ENCODE measurements at regions not wholly inside any gene's neighbourhood (a gene's known extent, or its start where the extent isn't known, plus 50 kb on each side); places are given as distances from the start of the nearest gene placed in this dataset.

GRCh38 chr16:5671421-5671820 is 573.8 kb upstream of the EEF2KMT start:
- H3K27ac ChIP-seq, result no peak overlapping the region
- H3K4me3 ChIP-seq, result no peak overlapping the region
- intact Hi-C loops (cut with DNase I), result no loop called here
- DNase-seq, result no peak
- WGBS, 4 donors, result 67 to 70% (median 69%) methylated on average over 2 of the region's 2 CpGs
- no peak for ATAC-seq
- no peaks in the 10 kb centered on the region for H3K4me1 ChIP-seq
- no peaks in the 10 kb centered on the region for H3K36me3 ChIP-seq
- H3K27me3 ChIP-seq, result peaks cover 0 to 7% (median 0%) of the 10 kb centered on the region in 9 donors
- no peak for TF ChIP-seq POLR2A (IDR thresholded peaks at IDR 0.05)
- TF ChIP-seq, protein P1, sequence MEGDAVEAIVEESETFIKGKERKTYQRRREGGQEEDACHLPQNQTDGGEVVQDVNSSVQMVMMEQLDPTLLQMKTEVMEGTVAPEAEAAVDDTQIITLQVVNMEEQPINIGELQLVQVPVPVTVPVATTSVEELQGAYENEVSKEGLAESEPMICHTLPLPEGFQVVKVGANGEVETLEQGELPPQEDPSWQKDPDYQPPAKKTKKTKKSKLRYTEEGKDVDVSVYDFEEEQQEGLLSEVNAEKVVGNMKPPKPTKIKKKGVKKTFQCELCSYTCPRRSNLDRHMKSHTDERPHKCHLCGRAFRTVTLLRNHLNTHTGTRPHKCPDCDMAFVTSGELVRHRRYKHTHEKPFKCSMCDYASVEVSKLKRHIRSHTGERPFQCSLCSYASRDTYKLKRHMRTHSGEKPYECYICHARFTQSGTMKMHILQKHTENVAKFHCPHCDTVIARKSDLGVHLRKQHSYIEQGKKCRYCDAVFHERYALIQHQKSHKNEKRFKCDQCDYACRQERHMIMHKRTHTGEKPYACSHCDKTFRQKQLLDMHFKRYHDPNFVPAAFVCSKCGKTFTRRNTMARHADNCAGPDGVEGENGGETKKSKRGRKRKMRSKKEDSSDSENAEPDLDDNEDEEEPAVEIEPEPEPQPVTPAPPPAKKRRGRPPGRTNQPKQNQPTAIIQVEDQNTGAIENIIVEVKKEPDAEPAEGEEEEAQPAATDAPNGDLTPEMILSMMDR (IDR thresholded peaks at IDR 0.05), result no peak
- H3K9me3 ChIP-seq, result peaks cover 0 to 4% (median 0%) of the 10 kb centered on the region in 12 donors

- no peak for TF ChIP-seq POLR2A (IDR thresholded peaks at IDR 0.05)
- TF ChIP-seq, protein P1 (IDR thresholded peaks at IDR 0.05), result no peak
- no peaks in the 10 kb centered on the region for H3K36me3 ChIP-seq
- H3K4me1 ChIP-seq, result no peaks in the 10 kb centered on the region
- intact Hi-C loops (cut with DNase I), result no loop called here
- peaks cover 0 to 7% (median 0%) of the 10 kb centered on the region in 9 donors for H3K27me3 ChIP-seq
- H3K9me3 ChIP-seq, result peaks cover 0 to 4% (median 0%) of the 10 kb centered on the region in 12 donors
- no peak for ATAC-seq
- no peak overlapping the region for H3K4me3 ChIP-seq
- DNase-seq, result no peak
- WGBS, 4 donors, result 56 to 67% (median 63%) methylated on average over 2 of the region's 2 CpGs
- H3K27ac ChIP-seq, result no peak overlapping the region
Measured at GRCh38 chr16:5670198-5670597, 572.6 kb upstream of the EEF2KMT start.

- Histone ChIP-seq H3K4me1 (no peaks in the 10 kb centered on the region), H3K36me3 (no peaks in the 10 kb centered on the region), H3K4me3 (no peak overlapping the region), H3K27me3 (peaks cover 0 to 8% (median 0%) of the 10 kb centered on the region in 9 donors), H3K27ac (no peak overlapping the region), H3K9me3 (peaks cover 0 to 4% (median 0%) of the 10 kb centered on the region in 12 donors)
- intact Hi-C loops (cut with DNase I), result no loop called here
- TF ChIP-seq, protein P1 (IDR thresholded peaks at IDR 0.05), result no peak
- no peak for TF ChIP-seq POLR2A (IDR thresholded peaks at IDR 0.05)
- no peak for DNase-seq
- 0 to 4% (median 2%) methylated on average over 2 of the region's 2 CpGs for WGBS, 4 donors
- ATAC-seq, result no peak
Measured at GRCh38 chr16:5668553-5668952, 571.0 kb upstream of the EEF2KMT start.

DNA sequence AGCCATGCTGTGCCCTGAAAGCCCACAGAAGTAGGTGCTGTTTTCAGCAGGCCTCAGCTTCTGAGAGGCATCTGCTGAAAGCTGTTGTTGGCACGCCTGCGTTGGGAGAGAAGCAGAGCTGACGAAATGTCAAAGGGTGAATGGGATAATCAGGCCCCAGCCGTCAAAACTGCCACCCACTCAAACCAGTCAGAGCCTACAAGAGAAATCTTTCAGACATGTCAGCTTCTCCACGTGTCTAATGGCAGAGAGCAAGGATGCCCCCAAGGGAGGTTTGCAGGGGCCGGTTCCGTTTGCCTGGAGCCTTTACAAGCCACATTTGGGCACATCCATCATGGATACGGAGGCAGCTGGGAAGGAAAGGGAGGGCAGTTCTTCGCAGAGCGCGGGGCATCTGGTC is 568.2 kb upstream of the EEF2KMT start:
- intact Hi-C loops (cut with DNase I), result no loop called here
- DNase-seq (no peak), ATAC-seq (no peak)
- 41 to 48% (median 43%) methylated on average over 8 to 11 of the region's 11 CpGs for WGBS, 4 donors
- Histone ChIP-seq H3K27me3 (peaks cover 0 to 18% (median 0%) of the 10 kb centered on the region in 9 donors), H3K4me3 (no peak overlapping the region), H3K36me3 (no peaks in the 10 kb centered on the region), H3K9me3 (peaks cover 0 to 4% (median 0%) of the 10 kb centered on the region in 12 donors), H3K27ac (no peak overlapping the region), H3K4me1 (no peaks in the 10 kb centered on the region)
- no peak for TF ChIP-seq POLR2A (IDR thresholded peaks at IDR 0.05)
- TF ChIP-seq, protein P1 (IDR thresholded peaks at IDR 0.05), result no peak

All from heart left ventricle (tissue), 16 donors.